ENCODE measurements at regions not wholly inside any gene's neighbourhood (a gene's known extent, or its start where the extent isn't known, plus 50 kb on each side); places are given as distances from the start of the nearest gene placed in this dataset.

- H3K4me3 ChIP-seq (ENCODE audit: low read length in 2 of 2) = no peak overlapping the region
- intact Hi-C loops (cut with DNase I) = no loop called here
- H3K27ac ChIP-seq (ENCODE audit: low read depth in 1 of 2, low read length in 2 of 2) = no peak overlapping the region
- H3K36me3 ChIP-seq (ENCODE audit: control insufficient read depth in 1 of 2, insufficient read depth in 2 of 2, low read length in 1 of 2) = no peaks in the 10 kb centered on the region
- H3K4me1 ChIP-seq (ENCODE audit: control insufficient read depth in 1 of 2, insufficient read depth in 2 of 2, low read length in 2 of 2) = no peaks in the 10 kb centered on the region
- H3K9me3 ChIP-seq (ENCODE audit: control insufficient read depth, low read length) = no peaks in the 10 kb centered on the region
- 90 to 92% methylated on average over 2 of the region's 2 CpGs for WGBS, 2 donors
- no peak for DNase-seq
- no peaks in the 10 kb centered on the region for H3K27me3 ChIP-seq (ENCODE audit: control insufficient read depth in 1 of 2, insufficient read depth in 2 of 2, low read length in 1 of 2)
- ATAC-seq (ENCODE audit: low FRiP score) = no peak
Observed at GRCh38 chr5:63650581-63650980, 311.7 kb downstream of the HTR1A start.

GRCh38 chr5:63648376-63648775 is 313.9 kb downstream of the HTR1A start:
- no peaks in the 10 kb centered on the region for H3K36me3 ChIP-seq (ENCODE audit: control insufficient read depth in 1 of 2, insufficient read depth in 2 of 2, low read length in 1 of 2)
- no peaks in the 10 kb centered on the region for H3K27me3 ChIP-seq (ENCODE audit: control insufficient read depth in 1 of 2, insufficient read depth in 2 of 2, low read length in 1 of 2)
- no peak overlapping the region for H3K27ac ChIP-seq (ENCODE audit: low read depth in 1 of 2, low read length in 2 of 2)
- no peak overlapping the region for H3K4me3 ChIP-seq (ENCODE audit: low read length in 2 of 2)
- no peaks in the 10 kb centered on the region for H3K9me3 ChIP-seq (ENCODE audit: control insufficient read depth, low read length)
- DNase-seq (no peak), ATAC-seq (ENCODE audit: low FRiP score) (no peak)
- intact Hi-C loops (cut with DNase I) = no loop called here
- H3K4me1 ChIP-seq (ENCODE audit: control insufficient read depth in 1 of 2, insufficient read depth in 2 of 2, low read length in 2 of 2) = no peaks in the 10 kb centered on the region

- H3K27ac ChIP-seq (ENCODE audit: low read depth in 1 of 2, low read length in 2 of 2) = no peak overlapping the region
- intact Hi-C loops (cut with DNase I) = no loop called here
- no peaks in the 10 kb centered on the region for H3K9me3 ChIP-seq (ENCODE audit: control insufficient read depth, low read length)
- DNase-seq (no peak), ATAC-seq (ENCODE audit: low FRiP score) (no peak)
- no peaks in the 10 kb centered on the region for H3K27me3 ChIP-seq (ENCODE audit: control insufficient read depth in 1 of 2, insufficient read depth in 2 of 2, low read length in 1 of 2)
- no peaks in the 10 kb centered on the region for H3K4me1 ChIP-seq (ENCODE audit: control insufficient read depth in 1 of 2, insufficient read depth in 2 of 2, low read length in 2 of 2)
- no peaks in the 10 kb centered on the region for H3K36me3 ChIP-seq (ENCODE audit: control insufficient read depth in 1 of 2, insufficient read depth in 2 of 2, low read length in 1 of 2)
- 86 to 91% methylated on average over 4 of the region's 4 CpGs for WGBS, 2 donors
- H3K4me3 ChIP-seq (ENCODE audit: low read length in 2 of 2) = no peak overlapping the region
Observed at GRCh38 chr5:63629951-63630630, 332.2 kb downstream of the HTR1A start.

GRCh38 chr5:63613442-63613841 is 348.8 kb downstream of the HTR1A start:
- ATAC-seq (ENCODE audit: low FRiP score) (no peak), DNase-seq (no peak)
- Histone ChIP-seq H3K9me3 (ENCODE audit: control insufficient read depth, low read length) (no peaks in the 10 kb centered on the region), H3K27ac (ENCODE audit: low read depth in 1 of 2, low read length in 2 of 2) (no peak overlapping the region), H3K36me3 (ENCODE audit: control insufficient read depth in 1 of 2, insufficient read depth in 2 of 2, low read length in 1 of 2) (no peaks in the 10 kb centered on the region), H3K4me1 (ENCODE audit: control insufficient read depth in 1 of 2, insufficient read depth in 2 of 2, low read length in 2 of 2) (no peaks in the 10 kb centered on the region), H3K27me3 (ENCODE audit: control insufficient read depth in 1 of 2, insufficient read depth in 2 of 2, low read length in 1 of 2) (no peaks in the 10 kb centered on the region), H3K4me3 (ENCODE audit: low read length in 2 of 2) (no peak overlapping the region)
- intact Hi-C loops (cut with DNase I) = no loop called here
- 94 to 96% methylated on average over 3 of the region's 3 CpGs for WGBS, 2 donors

GRCh38 chr5:63603996-63604395 is 358.2 kb downstream of the HTR1A start:
- ATAC-seq (ENCODE audit: low FRiP score) = no peak

GRCh38 chr5:63602971-63603370 is 359.3 kb downstream of the HTR1A start:
- Histone ChIP-seq H3K4me1 (ENCODE audit: control insufficient read depth in 1 of 2, insufficient read depth in 2 of 2, low read length in 2 of 2) (no peaks in the 10 kb centered on the region), H3K27me3 (ENCODE audit: control insufficient read depth in 1 of 2, insufficient read depth in 2 of 2, low read length in 1 of 2) (no peaks in the 10 kb centered on the region), H3K9me3 (ENCODE audit: control insufficient read depth, low read length) (no peaks in the 10 kb centered on the region), H3K4me3 (ENCODE audit: low read length in 2 of 2) (no peak overlapping the region), H3K36me3 (ENCODE audit: control insufficient read depth in 1 of 2, insufficient read depth in 2 of 2, low read length in 1 of 2) (no peaks in the 10 kb centered on the region), H3K27ac (ENCODE audit: low read depth in 1 of 2, low read length in 2 of 2) (no peak overlapping the region)
- DNase-seq = no peak
- no peak for ATAC-seq (ENCODE audit: low FRiP score)
- intact Hi-C loops (cut with DNase I) = no loop called here

More at GRCh38 chr5:63603996-63604395, 358.2 kb downstream of the HTR1A start:
- no peaks in the 10 kb centered on the region for H3K4me1 ChIP-seq (ENCODE audit: control insufficient read depth in 1 of 2, insufficient read depth in 2 of 2, low read length in 2 of 2)
- no peaks in the 10 kb centered on the region for H3K27me3 ChIP-seq (ENCODE audit: control insufficient read depth in 1 of 2, insufficient read depth in 2 of 2, low read length in 1 of 2)
- no peak overlapping the region for H3K4me3 ChIP-seq (ENCODE audit: low read length in 2 of 2)
- WGBS, 2 donors = 66 to 71% methylated on average over 3 of the region's 3 CpGs
- intact Hi-C loops (cut with DNase I) = no loop called here
- H3K27ac ChIP-seq (ENCODE audit: low read depth in 1 of 2, low read length in 2 of 2) = no peak overlapping the region
- H3K36me3 ChIP-seq (ENCODE audit: control insufficient read depth in 1 of 2, insufficient read depth in 2 of 2, low read length in 1 of 2) = no peaks in the 10 kb centered on the region
- DNase-seq = no peak
- H3K9me3 ChIP-seq (ENCODE audit: control insufficient read depth, low read length) = no peaks in the 10 kb centered on the region

- Histone ChIP-seq H3K9me3 (ENCODE audit: control insufficient read depth, low read length) (peaks cover 2% of the 10 kb centered on the region), H3K36me3 (ENCODE audit: control insufficient read depth in 1 of 2, insufficient read depth in 2 of 2, low read length in 1 of 2) (no peaks in the 10 kb centered on the region), H3K4me3 (ENCODE audit: low read length in 2 of 2) (no peak overlapping the region), H3K4me1 (ENCODE audit: control insufficient read depth in 1 of 2, insufficient read depth in 2 of 2, low read length in 2 of 2) (no peaks in the 10 kb centered on the region), H3K27ac (ENCODE audit: low read depth in 1 of 2, low read length in 2 of 2) (no peak overlapping the region), H3K27me3 (ENCODE audit: control insufficient read depth in 1 of 2, insufficient read depth in 2 of 2, low read length in 1 of 2) (no peaks in the 10 kb centered on the region)
- ATAC-seq (ENCODE audit: low FRiP score) (no peak), DNase-seq (no peak)
- intact Hi-C loops (cut with DNase I) = no loop called here
Observed at GRCh38 chr5:63596254-63596653, 366.0 kb downstream of the HTR1A start.

GRCh38 chr5:63573380-63573779 is 388.9 kb downstream of the HTR1A start:
- H3K9me3 ChIP-seq (ENCODE audit: control insufficient read depth, low read length) = peaks cover 1% of the 10 kb centered on the region
- intact Hi-C loops (cut with DNase I) = no loop called here

GRCh38 chr5:63572740-63573139 is 389.5 kb downstream of the HTR1A start:
- WGBS, 2 donors = 81 to 97% methylated on average over 1 of the region's 1 CpG
- Histone ChIP-seq H3K4me1 (ENCODE audit: control insufficient read depth in 1 of 2, insufficient read depth in 2 of 2, low read length in 2 of 2) (no peaks in the 10 kb centered on the region), H3K9me3 (ENCODE audit: control insufficient read depth, low read length) (peaks cover 1% of the 10 kb centered on the region), H3K36me3 (ENCODE audit: control insufficient read depth in 1 of 2, insufficient read depth in 2 of 2, low read length in 1 of 2) (no peaks in the 10 kb centered on the region), H3K27ac (ENCODE audit: low read depth in 1 of 2, low read length in 2 of 2) (no peak overlapping the region), H3K27me3 (ENCODE audit: control insufficient read depth in 1 of 2, insufficient read depth in 2 of 2, low read length in 1 of 2) (no peaks in the 10 kb centered on the region), H3K4me3 (ENCODE audit: low read length in 2 of 2) (no peak overlapping the region)
- DNase-seq (no peak), ATAC-seq (ENCODE audit: low FRiP score) (no peak)
- intact Hi-C loops (cut with DNase I) = no loop called here

More at GRCh38 chr5:63573380-63573779, 388.9 kb downstream of the HTR1A start:
- H3K4me1 ChIP-seq (ENCODE audit: control insufficient read depth in 1 of 2, insufficient read depth in 2 of 2, low read length in 2 of 2) = no peaks in the 10 kb centered on the region
- ATAC-seq (ENCODE audit: low FRiP score) (no peak), DNase-seq (no peak)
- no peaks in the 10 kb centered on the region for H3K27me3 ChIP-seq (ENCODE audit: control insufficient read depth in 1 of 2, insufficient read depth in 2 of 2, low read length in 1 of 2)
- H3K4me3 ChIP-seq (ENCODE audit: low read length in 2 of 2) = no peak overlapping the region
- no peaks in the 10 kb centered on the region for H3K36me3 ChIP-seq (ENCODE audit: control insufficient read depth in 1 of 2, insufficient read depth in 2 of 2, low read length in 1 of 2)
- H3K27ac ChIP-seq (ENCODE audit: low read depth in 1 of 2, low read length in 2 of 2) = no peak overlapping the region

Data from aorta (tissue), 5 donors.